Fibroblast of skin of right biceps (primary cell): ENCODE measurements at regions not wholly inside any gene's neighbourhood (a gene's known extent, or its start where the extent isn't known, plus 50 kb on each side); places are given as distances from the start of the nearest gene placed in this dataset.

Source experiments
- DNase-seq: peaks from one replicate; pipeline ENCODE4 v3.0.0-alpha.2; 2013

GRCh38 chr5:135217669-135218485 lies 181.2 kb downstream of the MACROH2A1 start:
- no peak for DNase-seq

- DNase-seq = no peak
Measured at GRCh38 chr5:135216471-135217343, 182.3 kb downstream of the MACROH2A1 start.

DNA sequence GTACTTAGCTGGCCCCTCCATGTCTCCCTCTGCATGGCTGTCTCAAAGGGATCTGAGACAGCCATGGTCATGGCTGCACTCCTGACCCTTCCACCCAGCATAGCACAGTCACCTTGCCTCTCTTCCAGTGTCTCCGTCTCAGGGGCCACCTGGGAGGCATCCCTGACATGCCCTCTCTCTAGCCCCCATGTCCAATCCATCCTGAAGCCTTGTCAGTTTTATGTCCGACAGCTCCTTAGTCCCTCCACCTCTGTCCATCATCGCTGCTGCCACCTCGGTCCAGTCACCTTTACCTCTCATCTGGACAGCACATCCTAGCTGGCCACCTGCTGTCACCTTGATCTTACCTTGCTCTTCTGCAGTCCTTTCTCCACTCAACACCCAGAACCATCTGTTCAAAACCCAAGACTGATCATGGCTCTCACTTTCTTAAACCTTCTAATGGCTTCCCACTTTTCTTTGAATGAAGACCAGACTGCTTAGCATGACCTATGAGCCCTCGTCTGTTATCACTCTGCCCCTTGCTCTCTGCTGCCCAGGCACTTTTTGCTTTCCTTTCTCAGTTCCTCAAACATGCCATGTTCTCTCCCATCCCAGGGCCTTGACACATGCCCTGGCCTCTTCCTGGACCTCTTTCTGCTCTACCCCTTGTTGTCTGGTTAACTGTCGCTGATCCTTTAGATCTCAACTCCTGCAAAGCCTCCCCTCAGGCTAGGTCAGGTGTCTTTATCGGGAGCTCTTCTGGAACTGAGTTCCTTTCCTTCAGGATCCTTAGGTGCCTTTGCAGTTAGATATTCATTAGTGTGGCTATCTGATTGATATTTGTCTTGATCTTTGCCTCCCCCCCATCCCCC lies 181.8 kb upstream of the PITX1 start:
- DNase-seq = no peak

GRCh38 chr5:135214897-135215616 lies 181.0 kb upstream of the PITX1 start:
- DNase-seq = no peak

DNA sequence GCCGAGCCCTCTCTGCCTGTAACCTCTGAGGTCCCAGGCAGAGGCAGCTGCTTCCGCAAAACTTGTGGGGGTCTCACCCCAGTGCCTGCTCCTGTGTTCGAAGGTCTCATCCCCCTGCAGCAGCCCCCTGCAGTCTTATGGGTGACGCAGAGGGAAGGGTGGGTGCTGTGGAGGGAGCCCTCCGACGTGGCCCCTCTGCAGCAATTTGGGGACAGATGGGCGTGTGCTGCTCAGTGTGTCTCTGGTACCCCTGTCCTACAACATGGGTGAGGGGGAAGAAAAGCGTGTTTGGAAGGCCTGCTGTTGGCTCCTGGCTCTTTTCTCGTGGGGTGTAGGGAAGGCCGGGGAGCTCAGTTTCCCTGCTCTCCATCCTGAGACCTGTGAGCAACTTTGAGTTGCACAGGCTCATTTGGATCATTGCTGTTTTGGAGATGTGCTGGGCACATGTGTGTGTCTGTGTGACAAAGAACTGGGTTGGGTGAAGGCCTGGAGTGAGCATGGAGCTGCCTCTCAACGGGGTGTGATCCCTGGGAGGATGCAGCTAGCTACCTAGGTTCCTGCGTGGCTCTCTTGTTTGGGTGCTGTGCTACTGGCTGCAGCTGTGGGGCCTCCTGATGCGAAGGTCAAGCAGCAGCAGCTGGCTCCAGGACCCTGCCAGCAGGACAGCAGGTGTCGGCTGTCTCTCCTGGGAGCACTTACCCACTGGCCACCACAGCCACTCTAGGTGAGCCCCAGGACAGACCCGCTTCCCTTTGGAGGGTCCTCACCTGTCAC lies 179.6 kb upstream of the PITX1 start:
- DNase-seq = no peak

- DNase-seq = no peak
Measured at GRCh38 chr5:135213027-135213386, 179.0 kb upstream of the PITX1 start.

GRCh38 chr5:135212361-135213026 lies 178.5 kb upstream of the PITX1 start:
- no peak for DNase-seq

- DNase-seq = no peak
Measured at GRCh38 chr5:135211791-135212190, 177.8 kb upstream of the PITX1 start.

GRCh38 chr5:135211083-135211790 lies 177.2 kb upstream of the PITX1 start:
- DNase-seq = no peak

DNA sequence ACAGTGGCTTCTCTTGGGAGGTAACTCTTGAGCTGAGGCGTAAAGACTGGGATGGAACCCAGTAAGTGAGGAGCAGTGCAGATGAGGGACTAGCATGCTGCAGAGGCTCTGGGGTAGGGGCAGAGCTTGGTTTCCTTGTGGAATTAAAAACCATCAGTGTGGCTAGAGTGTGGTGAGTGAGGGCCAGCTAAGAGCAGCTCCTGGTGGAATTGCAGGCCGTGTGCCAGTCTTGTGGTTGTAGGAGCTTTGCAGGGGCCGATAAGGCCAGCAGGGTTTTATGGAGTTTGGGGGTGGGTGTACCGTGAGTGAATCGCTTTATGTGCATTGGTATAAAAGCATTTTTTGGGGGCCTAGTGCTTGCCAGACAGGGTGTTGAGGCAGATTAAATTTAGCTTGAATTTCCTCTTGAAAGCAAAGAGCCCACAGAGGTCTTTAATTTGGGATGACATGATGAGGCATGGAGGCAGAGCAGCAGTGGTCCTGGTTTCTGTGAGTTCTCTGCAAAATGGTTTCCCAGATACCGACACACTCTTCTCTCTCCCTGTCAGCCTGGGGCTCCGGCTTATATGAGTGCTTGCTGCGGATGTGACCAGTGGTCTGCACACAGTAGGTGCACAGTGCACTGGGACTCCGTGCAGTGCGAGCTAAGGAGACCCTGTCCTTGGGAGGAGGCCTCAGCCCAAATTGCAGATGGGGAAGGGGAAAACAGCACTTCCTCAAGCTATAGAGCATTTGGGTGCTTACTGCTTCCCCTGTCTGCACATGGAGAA lies 176.4 kb upstream of the PITX1 start:
- peak; percentile 40 for DNase-seq

DNA sequence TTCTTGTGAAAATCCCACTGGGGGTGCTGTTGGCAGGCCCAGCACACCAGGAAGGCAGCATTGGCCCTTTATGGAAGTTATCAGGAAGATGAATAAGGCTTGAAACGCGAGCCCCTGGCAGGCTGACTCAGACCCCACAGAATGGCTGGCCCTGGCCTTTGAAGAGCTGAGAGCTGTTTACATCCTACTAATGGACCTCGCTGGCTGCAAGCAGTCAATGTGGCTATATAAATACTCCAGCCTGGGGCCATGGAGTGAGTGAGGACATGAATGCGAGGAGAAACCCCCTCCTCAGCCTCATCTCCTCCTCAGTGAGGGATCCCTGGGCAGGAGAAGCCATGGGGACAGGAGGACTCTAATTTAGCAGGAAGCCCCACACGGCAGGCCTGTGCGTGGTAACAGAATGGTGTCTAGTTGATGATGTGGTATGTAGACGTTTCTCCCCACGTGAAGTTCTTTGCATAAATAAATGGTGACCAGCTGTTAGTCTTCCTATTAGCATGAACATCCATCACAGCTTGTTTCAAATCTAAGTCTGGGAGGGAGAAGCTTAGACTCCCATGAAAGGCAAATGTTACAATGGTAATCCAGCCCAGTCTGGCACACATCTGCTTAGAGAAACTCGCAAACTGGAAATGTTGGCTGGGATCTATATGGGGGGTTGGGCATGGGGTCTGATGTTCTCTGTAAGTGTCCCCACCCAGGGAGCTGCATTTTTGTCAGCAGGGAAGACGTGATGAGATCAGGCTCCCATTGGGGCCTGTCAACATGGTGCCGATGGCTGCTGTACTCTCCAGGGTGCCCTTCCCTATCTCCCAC lies 175.1 kb upstream of the PITX1 start:
- DNase-seq = peak; percentile 98

DNA sequence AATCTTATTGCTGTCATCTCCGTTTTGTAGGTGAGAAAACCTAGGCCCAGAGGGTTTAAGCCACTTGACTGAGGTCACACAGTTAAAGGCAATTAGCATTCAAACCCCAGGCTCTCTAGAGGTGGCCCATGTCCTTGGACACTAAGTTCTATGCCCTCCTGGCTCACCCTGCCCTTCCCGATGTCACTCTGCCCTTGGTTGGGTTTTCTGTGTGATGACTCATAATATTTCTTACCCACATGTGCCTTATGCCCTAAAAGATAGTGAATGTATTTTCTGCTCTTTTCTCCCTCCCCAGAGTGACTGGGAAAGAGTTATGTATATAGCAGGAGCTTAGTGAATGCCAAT lies 174.5 kb upstream of the PITX1 start:
- no peak for DNase-seq

GRCh38 chr5:135207866-135208265 lies 173.8 kb upstream of the PITX1 start:
- DNase-seq = no peak

DNA sequence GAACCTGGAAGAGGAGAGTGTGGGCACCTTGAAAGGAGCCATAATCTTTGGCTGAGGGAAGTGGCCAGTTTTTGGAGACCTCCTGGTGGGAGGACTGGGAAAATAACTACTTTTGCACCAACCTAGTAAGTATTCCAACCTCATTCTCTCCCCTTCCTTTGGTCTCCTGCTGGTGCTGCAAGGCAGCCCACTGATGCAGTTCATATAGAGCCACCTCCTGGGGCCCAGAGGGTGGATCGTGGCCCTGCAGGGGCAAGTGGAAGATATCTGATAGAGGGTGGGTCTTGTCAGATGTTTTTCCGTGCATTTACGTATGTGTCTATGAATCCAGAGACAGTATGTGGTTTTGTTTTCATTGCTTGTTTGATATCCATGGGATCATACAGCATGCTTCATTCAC lies 172.8 kb upstream of the PITX1 start:
- DNase-seq = no peak

GRCh38 chr5:135205632-135206349 lies 171.8 kb upstream of the PITX1 start:
- DNase-seq = peak; percentile 94

DNA sequence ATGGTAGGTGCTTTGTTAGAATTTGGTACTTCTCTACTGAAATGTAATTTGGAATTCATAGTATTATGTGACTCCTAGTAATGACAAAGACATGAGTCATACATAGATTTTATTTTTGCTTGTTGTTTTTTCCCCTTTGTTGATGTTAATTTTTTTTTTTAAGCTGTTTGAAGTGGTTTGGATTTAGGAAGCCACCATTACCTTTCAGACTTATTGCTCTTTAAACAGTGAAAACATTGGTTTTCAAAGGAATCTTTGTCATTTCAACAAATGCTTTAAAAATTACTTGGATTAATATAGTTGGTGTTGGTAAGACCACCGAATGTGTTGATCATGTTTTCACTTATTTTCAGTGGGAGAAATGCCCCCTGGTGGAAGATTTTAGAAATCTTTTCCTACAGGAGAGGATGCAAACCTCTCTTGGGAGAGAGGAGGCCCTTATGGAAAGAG lies 170.1 kb upstream of the PITX1 start:
- DNase-seq = no peak

DNA sequence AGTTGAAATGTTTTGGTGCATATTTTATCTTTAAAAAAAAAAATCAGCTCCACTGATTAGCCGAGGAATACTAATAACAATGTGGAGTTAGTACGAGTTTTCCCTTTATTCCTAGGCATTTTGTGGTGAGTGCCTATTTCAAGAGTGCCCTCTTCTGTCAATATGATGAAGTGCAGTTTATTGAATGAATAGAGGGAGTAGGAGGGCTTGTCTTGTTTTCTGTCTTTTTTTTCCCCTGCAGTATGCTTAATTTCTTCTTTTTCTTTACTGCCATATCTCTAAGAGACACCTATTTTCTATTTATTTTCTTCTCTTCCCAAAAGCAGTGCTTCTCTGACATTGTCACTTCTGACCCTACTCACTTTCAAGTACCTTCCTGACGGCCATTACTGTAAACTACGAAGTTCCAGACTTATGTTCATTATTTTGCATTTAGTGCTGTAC lies 169.6 kb upstream of the PITX1 start:
- no peak for DNase-seq

- DNase-seq = no peak
Measured at GRCh38 chr5:135203019-135203418, 169.0 kb upstream of the PITX1 start.
